Vagina (tissue), 2 donors: ENCODE measurements at regions not wholly inside any gene's neighbourhood (a gene's known extent, or its start where the extent isn't known, plus 50 kb on each side); places are given as distances from the start of the nearest gene placed in this dataset.

Experiments used
- CTCF ChIP-seq, 3 experiments: fragments of 450-650 bp in 2 of 3; fragments of 200-600 bp in 1 of 3; sonication (generic) in 1 of 3; IDR thresholded peaks; one replicate each; pipeline ENCODE4 v1.5.1; 2017 to 2019; ENCODE audit warnings: antibody characterized with exemption in 3 of 3, mild to moderate bottlenecking in 2 of 3, moderate library complexity in 2 of 3
- POLR2A ChIP-seq, 2 donors: fragments of 450-650 bp; IDR thresholded peaks; one replicate each; pipeline ENCODE4 v1.6.1; 2017; ENCODE audit warnings: antibody characterized with exemption in 2 of 2, mild to moderate bottlenecking in 2 of 2, moderate library complexity in 2 of 2

- no peak for TF ChIP-seq CTCF (IDR thresholded peaks at IDR 0.05)
- TF ChIP-seq POLR2A (IDR thresholded peaks at IDR 0.05): no peak
These were observed 198.1 kb upstream of the HABP2 start for GRCh38 chr10:113354711-113355110.
